ENCODE measurements at regions not wholly inside any gene's neighbourhood (a gene's known extent, or its start where the extent isn't known, plus 50 kb on each side); places are given as distances from the start of the nearest gene placed in this dataset.
"Not testable (repeated sequence)": the region's sequence is repeated elsewhere in the genome, so short reads cannot be mapped to it uniquely, and the experiment has no call there.

- DNase-seq (ENCODE audit: low read depth), result peak; percentile 6
Measured at GRCh38 chr10:123318516-123318915, 164.3 kb downstream of the BUB3 start.

- DNase-seq (ENCODE audit: low read depth), result no peak
Measured at GRCh38 chr10:123320091-123320490, 165.9 kb downstream of the BUB3 start.

GRCh38 chr10:123323884-123324283 is 169.7 kb downstream of the BUB3 start:
- DNase-seq (ENCODE audit: low read depth), result no peak

- no peak for DNase-seq (ENCODE audit: low read depth)
Measured at GRCh38 chr10:123325663-123326190, 171.5 kb downstream of the BUB3 start.

GRCh38 chr10:123326674-123327073 is 172.5 kb downstream of the BUB3 start:
- DNase-seq (ENCODE audit: low read depth), result no peak

- DNase-seq (ENCODE audit: low read depth), result no peak
Measured at GRCh38 chr10:123327450-123327849, 173.2 kb downstream of the BUB3 start.

- DNase-seq (ENCODE audit: low read depth), result no peak
Measured at GRCh38 chr10:123327896-123328295, 173.7 kb downstream of the BUB3 start.

GRCh38 chr10:123331438-123331837 is 177.2 kb downstream of the BUB3 start:
- DNase-seq (ENCODE audit: low read depth), result no peak

- no peak for DNase-seq (ENCODE audit: low read depth)
Measured at GRCh38 chr10:123346581-123346980, 192.4 kb downstream of the BUB3 start.

GRCh38 chr10:123348691-123349572 is 194.7 kb downstream of the BUB3 start:
- DNase-seq (ENCODE audit: low read depth), result no peak

GRCh38 chr10:123351715-123352114 is 197.5 kb downstream of the BUB3 start:
- DNase-seq (ENCODE audit: low read depth), result no peak

- DNase-seq (ENCODE audit: low read depth), result no peak
Measured at GRCh38 chr10:123354521-123354920, 200.3 kb downstream of the BUB3 start.

GRCh38 chr10:123355748-123356481 is 201.7 kb downstream of the BUB3 start:
- no peak for DNase-seq (ENCODE audit: low read depth)

- DNase-seq (ENCODE audit: low read depth), result no peak
Measured at GRCh38 chr10:123356799-123357198, 202.6 kb downstream of the BUB3 start.

- DNase-seq (ENCODE audit: low read depth), result no peak
Measured at GRCh38 chr10:123357421-123357930, 203.3 kb downstream of the BUB3 start.

GRCh38 chr10:123359539-123359938 is 205.3 kb downstream of the BUB3 start:
- no peak for DNase-seq (ENCODE audit: low read depth)

GRCh38 chr10:123361832-123362231 is 207.6 kb downstream of the BUB3 start:
- no peak for DNase-seq (ENCODE audit: low read depth)

GRCh38 chr10:123367195-123367594 is 213.0 kb downstream of the BUB3 start:
- DNase-seq (ENCODE audit: low read depth), result no peak

- not testable (repeated sequence) for DNase-seq (ENCODE audit: low read depth)
Measured at GRCh38 chr10:123371626-123372025, 217.4 kb downstream of the BUB3 start.

GRCh38 chr10:123373591-123373990 is 219.4 kb downstream of the BUB3 start:
- no peak for DNase-seq (ENCODE audit: low read depth)

GRCh38 chr10:123375097-123375496 is 220.9 kb downstream of the BUB3 start:
- no peak for DNase-seq (ENCODE audit: low read depth)

GRCh38 chr10:123375738-123376137 is 221.5 kb downstream of the BUB3 start:
- no peak for DNase-seq (ENCODE audit: low read depth)

GRCh38 chr10:123377883-123378282 is 223.7 kb downstream of the BUB3 start:
- DNase-seq (ENCODE audit: low read depth), result no peak

All from activated T-cell treated with anti-CD3 and anti-CD28 coated beads for 48 hours (primary cell).